Chondrocyte (in vitro differentiated cells): ENCODE measurements at regions not wholly inside any gene's neighbourhood (a gene's known extent, or its start where the extent isn't known, plus 50 kb on each side); places are given as distances from the start of the nearest gene placed in this dataset.
A peak's percentile ranks its signal among the peaks of the same experiment; 100 is the strongest.

Source experiments
- DNase-seq: peaks from one replicate; pipeline ENCODE4 v3.0.0; 2021; ENCODE audit warnings: mixed read lengths, low spot score
- H3K27ac Mint-ChIP-seq: one replicate; pipeline ENCODE4 v1.8.0; 2021; ENCODE audit warnings: mild to moderate bottlenecking, moderate library complexity, mixed read lengths; ENCODE audit not compliant: unreplicated experiment
- H3K27me3 Mint-ChIP-seq: 2 replicates; pipeline ENCODE4 v1.8.0; 2021; ENCODE audit warnings: low read depth, mixed read lengths
- H3K36me3 Mint-ChIP-seq: 2 replicates; pipeline ENCODE4 v1.8.0; 2021; ENCODE audit warnings: low read depth, mixed read lengths
- H3K4me1 Mint-ChIP-seq: 2 replicates; pipeline ENCODE4 v1.8.0; 2021; ENCODE audit warnings: low read depth, mild to moderate bottlenecking, mixed read lengths
- H3K4me3 Mint-ChIP-seq: one replicate; pipeline ENCODE4 v1.8.0; 2021; ENCODE audit warnings: mild to moderate bottlenecking, moderate library complexity, mixed read lengths; ENCODE audit not compliant: unreplicated experiment
- H3K9me3 Mint-ChIP-seq: 2 replicates; pipeline ENCODE4 v1.8.0; 2021; ENCODE audit warnings: low read depth, mixed read lengths
- TF ChIP-seq, protein P1 (sequence below): fragments of 200-600 bp; sonication (generic); IDR thresholded peaks from 2 replicates; pipeline ENCODE4 v1.5.0; 2021; ENCODE audit warnings: antibody characterized with exemption, mild to moderate bottlenecking, moderate library complexity

DNA sequence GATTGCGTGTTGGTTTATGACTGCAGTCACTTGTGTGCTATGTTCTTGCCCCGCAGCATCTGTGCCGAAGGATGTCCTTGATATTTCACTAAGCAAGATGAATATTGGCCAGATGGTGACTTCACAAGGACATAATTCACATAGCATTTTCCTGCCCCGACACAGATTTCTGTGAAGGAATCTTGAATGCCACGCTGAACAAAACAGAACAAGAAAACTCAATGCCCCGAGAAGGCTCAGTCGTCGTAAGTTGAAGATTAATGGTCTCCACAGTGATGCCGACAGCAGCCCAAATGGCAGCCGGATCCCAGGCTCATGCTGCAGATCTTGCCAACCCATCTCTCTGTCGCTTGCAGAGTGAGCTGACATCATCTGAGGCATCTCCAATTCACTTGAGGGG is 145.9 kb downstream of the CPEB2 start:
- TF ChIP-seq, protein P1, sequence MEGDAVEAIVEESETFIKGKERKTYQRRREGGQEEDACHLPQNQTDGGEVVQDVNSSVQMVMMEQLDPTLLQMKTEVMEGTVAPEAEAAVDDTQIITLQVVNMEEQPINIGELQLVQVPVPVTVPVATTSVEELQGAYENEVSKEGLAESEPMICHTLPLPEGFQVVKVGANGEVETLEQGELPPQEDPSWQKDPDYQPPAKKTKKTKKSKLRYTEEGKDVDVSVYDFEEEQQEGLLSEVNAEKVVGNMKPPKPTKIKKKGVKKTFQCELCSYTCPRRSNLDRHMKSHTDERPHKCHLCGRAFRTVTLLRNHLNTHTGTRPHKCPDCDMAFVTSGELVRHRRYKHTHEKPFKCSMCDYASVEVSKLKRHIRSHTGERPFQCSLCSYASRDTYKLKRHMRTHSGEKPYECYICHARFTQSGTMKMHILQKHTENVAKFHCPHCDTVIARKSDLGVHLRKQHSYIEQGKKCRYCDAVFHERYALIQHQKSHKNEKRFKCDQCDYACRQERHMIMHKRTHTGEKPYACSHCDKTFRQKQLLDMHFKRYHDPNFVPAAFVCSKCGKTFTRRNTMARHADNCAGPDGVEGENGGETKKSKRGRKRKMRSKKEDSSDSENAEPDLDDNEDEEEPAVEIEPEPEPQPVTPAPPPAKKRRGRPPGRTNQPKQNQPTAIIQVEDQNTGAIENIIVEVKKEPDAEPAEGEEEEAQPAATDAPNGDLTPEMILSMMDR = no peak
- no peaks in the 10 kb centered on the region for H3K9me3 Mint-ChIP-seq
- peaks cover 30% of the 10 kb centered on the region for H3K4me1 Mint-ChIP-seq
- H3K36me3 Mint-ChIP-seq = no peaks in the 10 kb centered on the region
- H3K27me3 Mint-ChIP-seq = no peaks in the 10 kb centered on the region
- H3K4me3 Mint-ChIP-seq = no peak overlapping the region
- no peak for DNase-seq
- no peak overlapping the region for H3K27ac Mint-ChIP-seq

DNA sequence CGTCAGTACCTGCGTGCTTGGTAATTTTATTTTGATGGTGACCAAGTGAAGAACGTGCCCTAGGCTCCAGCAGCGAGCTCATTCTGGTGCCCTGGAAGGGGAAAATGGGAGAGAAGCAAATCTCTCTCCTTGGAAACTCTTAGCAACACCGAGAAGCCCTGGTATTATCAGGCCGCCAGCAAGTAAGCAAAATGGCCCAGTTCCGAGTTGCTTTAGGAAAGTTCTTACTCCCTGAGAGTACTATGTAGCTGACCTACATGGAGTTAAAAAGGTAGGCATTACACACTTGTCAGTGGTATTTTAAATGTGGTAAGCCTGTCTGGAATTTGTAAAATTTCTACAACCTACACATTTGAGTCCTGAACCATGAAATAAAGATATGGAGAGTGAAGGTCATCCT is 146.4 kb downstream of the CPEB2 start:
- Mint-ChIP-seq H3K9me3 (no peaks in the 10 kb centered on the region), H3K4me1 (peaks cover 30% of the 10 kb centered on the region), H3K27me3 (no peaks in the 10 kb centered on the region), H3K4me3 (no peak overlapping the region), H3K27ac (no peak overlapping the region), H3K36me3 (no peaks in the 10 kb centered on the region)
- TF ChIP-seq, protein P1 = no peak
- no peak for DNase-seq

DNA sequence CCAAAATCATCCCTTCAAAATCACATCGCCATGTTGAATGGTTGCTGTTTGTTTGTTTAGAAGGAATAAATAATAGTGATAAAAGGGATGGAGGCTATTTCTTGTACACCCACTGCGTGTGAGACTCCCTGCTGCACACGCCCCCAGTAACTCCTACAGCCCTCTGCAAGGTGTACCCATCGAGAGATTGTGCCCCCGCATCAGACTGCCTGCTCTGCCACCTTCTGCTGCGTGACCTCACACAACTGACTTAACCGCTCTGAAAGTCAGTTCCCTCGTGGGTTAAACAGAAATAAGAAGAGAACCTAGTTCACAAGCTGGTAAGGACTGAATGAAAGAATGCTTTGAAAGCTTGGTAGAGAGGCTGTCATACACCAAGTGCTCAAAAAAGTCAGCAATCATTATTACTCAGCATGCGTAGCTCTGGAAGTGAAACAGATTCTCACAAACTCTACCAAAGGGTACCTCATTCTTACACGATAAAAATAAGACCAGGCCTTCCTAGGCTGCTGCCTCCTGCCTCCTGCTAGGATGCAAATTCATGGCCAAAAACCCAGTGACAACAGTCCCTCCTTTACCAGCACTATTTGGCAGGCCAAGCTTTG is 147.1 kb downstream of the CPEB2 start:
- no peak for DNase-seq
- Mint-ChIP-seq H3K4me3 (no peak overlapping the region), H3K36me3 (no peaks in the 10 kb centered on the region), H3K27me3 (no peaks in the 10 kb centered on the region), H3K27ac (peak overlapping the region; percentile 85), H3K9me3 (no peaks in the 10 kb centered on the region), H3K4me1 (peaks cover 27% of the 10 kb centered on the region)
- TF ChIP-seq, protein P1 = no peak

DNA sequence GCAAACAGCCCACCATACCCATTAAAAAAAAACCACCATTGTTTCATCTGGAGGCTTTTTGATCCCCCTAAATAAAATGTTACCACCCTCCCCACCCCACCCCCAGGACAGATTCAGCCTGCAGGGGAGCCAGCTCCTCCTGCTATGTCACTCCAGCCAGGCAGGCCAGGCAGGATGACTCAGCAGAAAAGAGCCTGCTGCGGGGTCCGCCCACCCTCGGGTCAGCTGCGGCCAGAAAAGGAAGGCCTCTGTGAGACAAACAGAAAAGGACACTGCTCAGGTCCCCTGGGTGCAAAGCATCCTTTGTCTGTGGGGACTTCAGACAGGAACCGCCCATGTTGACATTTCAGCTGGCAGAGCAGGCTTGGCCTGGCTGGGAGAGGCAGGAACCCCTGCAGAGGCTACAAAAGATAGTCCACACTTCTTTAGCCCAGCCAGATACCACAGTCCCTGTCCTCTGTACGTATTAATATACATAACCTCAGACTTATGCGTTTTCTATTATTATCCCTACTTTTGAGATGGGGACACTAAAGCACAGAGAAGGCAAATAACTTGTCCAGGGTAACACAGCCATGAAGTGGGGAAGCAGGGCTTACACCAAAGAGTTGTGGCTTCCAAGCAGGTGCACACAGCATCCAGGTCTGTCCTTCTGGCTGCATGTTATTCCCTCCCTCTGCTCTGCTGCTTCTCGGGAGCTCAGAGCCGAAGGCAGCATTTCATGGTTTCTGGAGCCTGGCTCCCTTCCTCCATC is 147.7 kb downstream of the CPEB2 start:
- no peak for DNase-seq
- Mint-ChIP-seq H3K27ac (peak overlapping the region; percentile 85), H3K27me3 (no peaks in the 10 kb centered on the region), H3K36me3 (no peaks in the 10 kb centered on the region), H3K4me1 (peaks cover 26% of the 10 kb centered on the region), H3K4me3 (no peak overlapping the region), H3K9me3 (no peaks in the 10 kb centered on the region)
- TF ChIP-seq, protein P1 = peak; percentile 62

DNA sequence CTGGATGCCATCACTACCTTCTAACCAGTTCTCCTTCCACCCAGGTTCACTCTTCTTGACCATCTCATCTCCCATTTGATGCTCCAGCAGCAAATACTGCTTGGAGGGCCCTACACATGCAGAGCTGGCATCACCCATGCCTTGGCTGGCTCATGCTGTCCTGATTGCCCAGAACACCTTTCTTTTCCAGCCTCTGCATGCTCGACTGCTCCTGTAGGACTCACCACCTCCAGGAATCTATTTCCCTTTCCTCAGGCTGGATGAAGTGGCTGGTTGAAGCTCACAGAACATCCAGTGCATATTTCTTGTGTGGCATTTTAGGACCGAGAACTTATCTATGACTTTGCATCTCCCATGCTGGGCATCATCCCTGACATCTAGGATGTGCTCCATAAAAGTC is 148.3 kb downstream of the CPEB2 start:
- TF ChIP-seq, protein P1 = no peak
- Mint-ChIP-seq H3K27me3 (no peaks in the 10 kb centered on the region), H3K36me3 (no peaks in the 10 kb centered on the region), H3K4me3 (no peak overlapping the region), H3K4me1 (peaks cover 26% of the 10 kb centered on the region), H3K9me3 (peaks cover 3% of the 10 kb centered on the region), H3K27ac (peak overlapping the region; percentile 85)
- DNase-seq = no peak
